Ovary (tissue), 3 donors: ENCODE measurements at regions not wholly inside any gene's neighbourhood (a gene's known extent, or its start where the extent isn't known, plus 50 kb on each side); places are given as distances from the start of the nearest gene placed in this dataset.

Experiments
- POLR2A ChIP-seq: fragments of 450-650 bp; IDR thresholded peaks from one replicate; pipeline ENCODE4 v1.6.1; 2017; ENCODE audit warnings: antibody characterized with exemption, mild to moderate bottlenecking, moderate library complexity
- TF ChIP-seq, protein P1 (sequence below), 3 donors: fragments of 450-650 bp in 2 of 3; fragments of 200-600 bp in 1 of 3; IDR thresholded peaks; one replicate each; pipeline versions ENCODE4 v1.5.1 to v1.8.0; 2016 to 2022; ENCODE audit warnings: antibody characterized with exemption in 3 of 3, mild to moderate bottlenecking in 1 of 3
- donor health status: DM: no; HTN: no; CAD: no.

DNA sequence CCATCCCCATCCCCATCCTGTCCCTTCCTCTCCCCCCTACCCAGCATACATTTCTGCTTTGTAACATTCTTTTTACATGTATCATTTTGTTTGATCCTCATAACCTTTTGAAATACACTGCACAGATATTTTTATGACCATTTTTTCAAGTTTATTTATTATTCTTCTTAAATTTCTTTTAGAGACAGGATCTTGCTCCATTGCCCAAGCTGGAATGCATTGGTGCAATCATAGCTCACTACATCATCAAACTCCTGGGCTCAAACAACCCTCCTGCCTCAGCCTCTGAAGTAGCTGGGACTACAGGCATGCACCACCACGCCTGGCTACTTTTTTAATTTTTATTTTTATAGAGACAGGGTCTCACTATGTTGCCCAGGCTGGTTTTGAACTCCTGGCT, 99.4 kb upstream of the AKIP1 start:
- TF ChIP-seq, protein P1, sequence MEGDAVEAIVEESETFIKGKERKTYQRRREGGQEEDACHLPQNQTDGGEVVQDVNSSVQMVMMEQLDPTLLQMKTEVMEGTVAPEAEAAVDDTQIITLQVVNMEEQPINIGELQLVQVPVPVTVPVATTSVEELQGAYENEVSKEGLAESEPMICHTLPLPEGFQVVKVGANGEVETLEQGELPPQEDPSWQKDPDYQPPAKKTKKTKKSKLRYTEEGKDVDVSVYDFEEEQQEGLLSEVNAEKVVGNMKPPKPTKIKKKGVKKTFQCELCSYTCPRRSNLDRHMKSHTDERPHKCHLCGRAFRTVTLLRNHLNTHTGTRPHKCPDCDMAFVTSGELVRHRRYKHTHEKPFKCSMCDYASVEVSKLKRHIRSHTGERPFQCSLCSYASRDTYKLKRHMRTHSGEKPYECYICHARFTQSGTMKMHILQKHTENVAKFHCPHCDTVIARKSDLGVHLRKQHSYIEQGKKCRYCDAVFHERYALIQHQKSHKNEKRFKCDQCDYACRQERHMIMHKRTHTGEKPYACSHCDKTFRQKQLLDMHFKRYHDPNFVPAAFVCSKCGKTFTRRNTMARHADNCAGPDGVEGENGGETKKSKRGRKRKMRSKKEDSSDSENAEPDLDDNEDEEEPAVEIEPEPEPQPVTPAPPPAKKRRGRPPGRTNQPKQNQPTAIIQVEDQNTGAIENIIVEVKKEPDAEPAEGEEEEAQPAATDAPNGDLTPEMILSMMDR (IDR thresholded peaks at IDR 0.05): no peak
- TF ChIP-seq POLR2A: no peak
